T-helper 1 cell treated with Interleukin-12 subunit alpha and Interleukin-12 subunit beta and Interleukin-4 antibody, amounts not matched to agents 30 ng/mL and 1 ng/mL, for 36 hours (primary cell): ENCODE measurements at regions not wholly inside any gene's neighbourhood (a gene's known extent, or its start where the extent isn't known, plus 50 kb on each side); places are given as distances from the start of the nearest gene placed in this dataset.

ENCODE experiments used
- intact Hi-C: fragments of 100-400 bp; cut with micrococcal nuclease; formaldehyde crosslinking; loops from one replicate; pipeline ENCODE4 v1.15.1; 2024

- intact Hi-C loops: loop anchor here (2.0 kb wide), 1 partner anchor 38 kb away; no protein-coding TSS in a partner anchor
Measured at GRCh38 chr5:32504329-32504988, 59.9 kb upstream of the ZFR start.

GRCh38 chr5:32503261-32503660 lies 58.7 kb upstream of the ZFR start:
- intact Hi-C loops: no loop called here

- intact Hi-C loops: no loop called here
Measured at GRCh38 chr5:32501071-32502002, 56.8 kb upstream of the ZFR start.

- intact Hi-C loops: no loop called here
Measured at GRCh38 chr5:32500181-32500580, 55.6 kb upstream of the ZFR start.

- intact Hi-C loops: no loop called here
Measured at GRCh38 chr5:32499261-32499660, 54.7 kb upstream of the ZFR start.

GRCh38 chr5:32498484-32498883 lies 53.9 kb upstream of the ZFR start:
- intact Hi-C loops: no loop called here

GRCh38 chr5:32496104-32496503 lies 51.6 kb upstream of the ZFR start:
- intact Hi-C loops: no loop called here

GRCh38 chr5:32494827-32495226 lies 50.3 kb upstream of the ZFR start:
- intact Hi-C loops: no loop called here
